ENCODE measurements at regions not wholly inside any gene's neighbourhood (a gene's known extent, or its start where the extent isn't known, plus 50 kb on each side); places are given as distances from the start of the nearest gene placed in this dataset.

- no peaks in the 10 kb centered on the region for H3K9me3 ChIP-seq (ENCODE audit: control insufficient read depth in 2 of 2, low read length in 2 of 2)
- H3K27me3 ChIP-seq (ENCODE audit: control insufficient read depth in 2 of 2, insufficient read depth in 2 of 2, low read length in 2 of 2), result no peaks in the 10 kb centered on the region
- H3K9ac ChIP-seq (ENCODE audit: low read depth in 1 of 2, low read length in 2 of 2), result no peak overlapping the region
- H3K4me3 ChIP-seq (ENCODE audit: low read length in 2 of 2), result no peak overlapping the region
- no peaks in the 10 kb centered on the region for H3K4me1 ChIP-seq (ENCODE audit: control insufficient read depth in 2 of 2, insufficient read depth in 2 of 2, low read length in 2 of 2)
- H3K36me3 ChIP-seq (ENCODE audit: control insufficient read depth in 2 of 2, insufficient read depth in 2 of 2, low read length in 2 of 2), result no peaks in the 10 kb centered on the region
- H3K27ac ChIP-seq (ENCODE audit: low read depth in 2 of 2, low read length in 2 of 2), result no peak overlapping the region
These were observed 492.4 kb downstream of the SUCLA2 start for GRCh38 chr13:47508527-47509228.

DNA sequence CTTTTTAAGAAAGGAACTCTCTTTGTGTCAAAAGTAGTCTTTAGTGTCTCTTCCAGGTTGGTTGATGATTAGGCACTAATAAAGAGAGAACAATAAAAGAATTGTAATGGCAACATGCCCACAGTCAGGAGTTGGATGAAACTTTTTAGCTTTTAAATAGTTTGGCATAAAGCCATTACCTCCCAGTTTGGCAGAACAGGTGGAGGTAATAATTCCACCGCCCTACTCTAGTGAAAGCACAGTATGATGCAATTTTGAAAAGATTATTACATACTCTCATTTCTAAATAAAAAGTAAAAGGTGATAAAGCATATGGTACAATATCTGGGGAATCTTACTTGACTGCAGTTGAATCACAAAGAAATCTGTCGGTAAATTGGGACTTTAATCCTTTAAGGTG, 497.6 kb downstream of the SUCLA2 start:
- Histone ChIP-seq H3K4me1 (ENCODE audit: control insufficient read depth in 2 of 2, insufficient read depth in 2 of 2, low read length in 2 of 2) (no peaks in the 10 kb centered on the region), H3K9me3 (ENCODE audit: control insufficient read depth in 2 of 2, low read length in 2 of 2) (no peaks in the 10 kb centered on the region), H3K27me3 (ENCODE audit: control insufficient read depth in 2 of 2, insufficient read depth in 2 of 2, low read length in 2 of 2) (no peaks in the 10 kb centered on the region), H3K36me3 (ENCODE audit: control insufficient read depth in 2 of 2, insufficient read depth in 2 of 2, low read length in 2 of 2) (no peaks in the 10 kb centered on the region), H3K27ac (ENCODE audit: low read depth in 2 of 2, low read length in 2 of 2) (no peak overlapping the region), H3K4me3 (ENCODE audit: low read length in 2 of 2) (no peak overlapping the region), H3K9ac (ENCODE audit: low read depth in 1 of 2, low read length in 2 of 2) (no peak overlapping the region)

DNA sequence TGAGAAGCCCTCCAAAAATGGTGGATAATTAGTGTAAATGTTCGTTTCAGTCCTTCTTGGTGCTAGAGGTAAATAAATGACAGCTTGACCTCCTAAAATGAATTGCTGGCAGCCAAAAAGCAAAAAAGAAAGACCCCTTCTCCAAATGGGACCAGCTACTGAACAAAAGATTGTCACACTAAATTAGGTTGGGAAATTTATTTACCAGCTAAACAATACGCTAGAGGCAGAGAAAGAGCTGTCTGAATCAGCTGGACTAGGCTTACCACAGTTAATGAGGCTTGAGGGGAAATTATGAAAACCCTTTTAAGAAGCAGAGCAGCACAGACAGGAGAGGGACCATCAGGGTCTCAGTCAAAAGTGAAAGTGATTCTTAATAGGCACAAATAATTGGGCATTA, 498.9 kb downstream of the SUCLA2 start:
- Histone ChIP-seq H3K4me1 (ENCODE audit: control insufficient read depth in 2 of 2, insufficient read depth in 2 of 2, low read length in 2 of 2) (no peaks in the 10 kb centered on the region), H3K4me3 (ENCODE audit: low read length in 2 of 2) (no peak overlapping the region), H3K9ac (ENCODE audit: low read depth in 1 of 2, low read length in 2 of 2) (no peak overlapping the region), H3K27ac (ENCODE audit: low read depth in 2 of 2, low read length in 2 of 2) (no peak overlapping the region), H3K36me3 (ENCODE audit: control insufficient read depth in 2 of 2, insufficient read depth in 2 of 2, low read length in 2 of 2) (no peaks in the 10 kb centered on the region), H3K9me3 (ENCODE audit: control insufficient read depth in 2 of 2, low read length in 2 of 2) (no peaks in the 10 kb centered on the region), H3K27me3 (ENCODE audit: control insufficient read depth in 2 of 2, insufficient read depth in 2 of 2, low read length in 2 of 2) (no peaks in the 10 kb centered on the region)

DNA sequence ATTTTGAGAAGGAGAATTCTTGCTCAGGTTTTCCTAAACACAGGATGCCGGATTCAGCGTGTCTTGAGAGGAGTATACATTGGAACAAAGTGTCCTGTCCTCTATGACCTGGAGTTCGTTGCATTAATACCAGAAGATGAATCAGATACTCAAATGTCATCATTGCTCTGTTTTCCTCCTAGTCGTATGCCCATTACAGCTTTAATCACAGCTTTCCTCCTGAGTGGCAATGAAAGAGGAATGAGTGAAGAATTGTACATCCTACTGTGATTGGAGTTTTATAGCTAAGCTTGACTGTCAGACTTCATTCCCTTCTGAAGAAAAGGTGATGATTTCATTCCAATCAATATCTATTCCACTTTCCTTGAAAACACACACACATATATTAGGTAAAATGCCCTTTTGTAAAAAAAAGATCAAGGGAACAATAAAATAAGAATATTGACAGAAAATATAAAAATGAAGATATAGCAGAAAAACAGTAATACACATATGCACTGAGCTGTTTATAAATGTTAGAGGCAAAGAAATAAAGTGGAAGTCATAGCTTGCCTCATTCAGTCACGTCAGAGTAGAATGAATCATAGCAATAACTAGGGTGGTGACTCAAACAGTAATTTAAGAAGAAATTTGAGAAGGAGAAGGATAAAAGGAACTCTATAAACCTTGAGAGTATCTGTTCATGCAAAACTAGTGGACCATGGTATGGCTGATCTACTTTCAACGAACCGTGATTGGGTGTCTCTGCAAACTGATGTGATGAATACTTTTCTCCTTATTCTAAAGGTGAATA, 501.5 kb downstream of the SUCLA2 start:
- Histone ChIP-seq H3K4me1 (ENCODE audit: control insufficient read depth in 2 of 2, insufficient read depth in 2 of 2, low read length in 2 of 2) (no peaks in the 10 kb centered on the region), H3K27ac (ENCODE audit: low read depth in 2 of 2, low read length in 2 of 2) (no peak overlapping the region), H3K9ac (ENCODE audit: low read depth in 1 of 2, low read length in 2 of 2) (no peak overlapping the region), H3K9me3 (ENCODE audit: control insufficient read depth in 2 of 2, low read length in 2 of 2) (no peaks in the 10 kb centered on the region), H3K36me3 (ENCODE audit: control insufficient read depth in 2 of 2, insufficient read depth in 2 of 2, low read length in 2 of 2) (no peaks in the 10 kb centered on the region), H3K27me3 (ENCODE audit: control insufficient read depth in 2 of 2, insufficient read depth in 2 of 2, low read length in 2 of 2) (no peaks in the 10 kb centered on the region), H3K4me3 (ENCODE audit: low read length in 2 of 2) (no peak overlapping the region)

GRCh38 chr13:47484548-47484947, 516.5 kb downstream of the SUCLA2 start:
- Histone ChIP-seq H3K27me3 (ENCODE audit: control insufficient read depth in 2 of 2, insufficient read depth in 2 of 2, low read length in 2 of 2) (no peaks in the 10 kb centered on the region), H3K9me3 (ENCODE audit: control insufficient read depth in 2 of 2, low read length in 2 of 2) (no peaks in the 10 kb centered on the region), H3K27ac (ENCODE audit: low read depth in 2 of 2, low read length in 2 of 2) (no peak overlapping the region), H3K4me3 (ENCODE audit: low read length in 2 of 2) (no peak overlapping the region), H3K9ac (ENCODE audit: low read depth in 1 of 2, low read length in 2 of 2) (no peak overlapping the region), H3K36me3 (ENCODE audit: control insufficient read depth in 2 of 2, insufficient read depth in 2 of 2, low read length in 2 of 2) (no peaks in the 10 kb centered on the region), H3K4me1 (ENCODE audit: control insufficient read depth in 2 of 2, insufficient read depth in 2 of 2, low read length in 2 of 2) (no peaks in the 10 kb centered on the region)

DNA sequence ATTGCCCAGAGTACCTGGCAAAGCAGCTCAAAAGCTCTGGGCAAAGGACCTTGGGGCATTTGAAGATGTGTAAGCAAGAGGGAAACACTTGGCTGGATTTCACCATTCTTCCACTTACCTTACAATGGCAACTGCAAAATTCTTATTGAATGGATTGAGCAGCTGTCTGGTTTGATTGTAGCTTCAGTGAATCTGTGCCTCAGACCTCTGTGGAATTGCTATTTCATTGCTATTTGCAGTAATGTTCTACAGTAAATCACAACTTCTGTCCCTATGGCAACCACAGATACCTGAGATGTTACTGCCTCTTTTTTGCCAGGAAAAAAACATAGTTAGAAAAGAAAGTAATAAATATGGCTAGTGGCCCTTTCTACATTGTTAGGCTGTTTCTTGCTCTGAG, 519.5 kb downstream of the SUCLA2 start:
- Histone ChIP-seq H3K9me3 (ENCODE audit: control insufficient read depth in 2 of 2, low read length in 2 of 2) (no peaks in the 10 kb centered on the region), H3K27me3 (ENCODE audit: control insufficient read depth in 2 of 2, insufficient read depth in 2 of 2, low read length in 2 of 2) (no peaks in the 10 kb centered on the region), H3K9ac (ENCODE audit: low read depth in 1 of 2, low read length in 2 of 2) (no peak overlapping the region), H3K36me3 (ENCODE audit: control insufficient read depth in 2 of 2, insufficient read depth in 2 of 2, low read length in 2 of 2) (no peaks in the 10 kb centered on the region), H3K4me3 (ENCODE audit: low read length in 2 of 2) (no peak overlapping the region), H3K4me1 (ENCODE audit: control insufficient read depth in 2 of 2, insufficient read depth in 2 of 2, low read length in 2 of 2) (no peaks in the 10 kb centered on the region), H3K27ac (ENCODE audit: low read depth in 2 of 2, low read length in 2 of 2) (no peak overlapping the region)

GRCh38 chr13:47480951-47481350, 520.1 kb downstream of the SUCLA2 start:
- H3K9ac ChIP-seq (ENCODE audit: low read depth in 1 of 2, low read length in 2 of 2), result no peak overlapping the region
- no peak overlapping the region for H3K4me3 ChIP-seq (ENCODE audit: low read length in 2 of 2)

GRCh38 chr13:47480121-47480520, 521.0 kb downstream of the SUCLA2 start:
- Histone ChIP-seq H3K4me3 (ENCODE audit: low read length in 2 of 2) (no peak overlapping the region), H3K9me3 (ENCODE audit: control insufficient read depth in 2 of 2, low read length in 2 of 2) (no peaks in the 10 kb centered on the region), H3K27ac (ENCODE audit: low read depth in 2 of 2, low read length in 2 of 2) (no peak overlapping the region), H3K4me1 (ENCODE audit: control insufficient read depth in 2 of 2, insufficient read depth in 2 of 2, low read length in 2 of 2) (no peaks in the 10 kb centered on the region), H3K36me3 (ENCODE audit: control insufficient read depth in 2 of 2, insufficient read depth in 2 of 2, low read length in 2 of 2) (no peaks in the 10 kb centered on the region), H3K9ac (ENCODE audit: low read depth in 1 of 2, low read length in 2 of 2) (no peak overlapping the region), H3K27me3 (ENCODE audit: control insufficient read depth in 2 of 2, insufficient read depth in 2 of 2, low read length in 2 of 2) (no peaks in the 10 kb centered on the region)

More at GRCh38 chr13:47480951-47481350, 520.1 kb downstream of the SUCLA2 start:
- Histone ChIP-seq H3K36me3 (ENCODE audit: control insufficient read depth in 2 of 2, insufficient read depth in 2 of 2, low read length in 2 of 2) (no peaks in the 10 kb centered on the region), H3K27ac (ENCODE audit: low read depth in 2 of 2, low read length in 2 of 2) (no peak overlapping the region), H3K27me3 (ENCODE audit: control insufficient read depth in 2 of 2, insufficient read depth in 2 of 2, low read length in 2 of 2) (no peaks in the 10 kb centered on the region), H3K9me3 (ENCODE audit: control insufficient read depth in 2 of 2, low read length in 2 of 2) (no peaks in the 10 kb centered on the region), H3K4me1 (ENCODE audit: control insufficient read depth in 2 of 2, insufficient read depth in 2 of 2, low read length in 2 of 2) (no peaks in the 10 kb centered on the region)

- Histone ChIP-seq H3K9ac (ENCODE audit: low read depth in 1 of 2, low read length in 2 of 2) (no peak overlapping the region), H3K9me3 (ENCODE audit: control insufficient read depth in 2 of 2, low read length in 2 of 2) (no peaks in the 10 kb centered on the region), H3K4me3 (ENCODE audit: low read length in 2 of 2) (no peak overlapping the region), H3K36me3 (ENCODE audit: control insufficient read depth in 2 of 2, insufficient read depth in 2 of 2, low read length in 2 of 2) (no peaks in the 10 kb centered on the region), H3K27ac (ENCODE audit: low read depth in 2 of 2, low read length in 2 of 2) (no peak overlapping the region), H3K27me3 (ENCODE audit: control insufficient read depth in 2 of 2, insufficient read depth in 2 of 2, low read length in 2 of 2) (no peaks in the 10 kb centered on the region), H3K4me1 (ENCODE audit: control insufficient read depth in 2 of 2, insufficient read depth in 2 of 2, low read length in 2 of 2) (no peaks in the 10 kb centered on the region)
These were observed 522.1 kb downstream of the SUCLA2 start for GRCh38 chr13:47478985-47479384.

- Histone ChIP-seq H3K9ac (ENCODE audit: low read depth in 1 of 2, low read length in 2 of 2) (no peak overlapping the region), H3K36me3 (ENCODE audit: control insufficient read depth in 2 of 2, insufficient read depth in 2 of 2, low read length in 2 of 2) (no peaks in the 10 kb centered on the region), H3K9me3 (ENCODE audit: control insufficient read depth in 2 of 2, low read length in 2 of 2) (peaks cover 0 to 3% of the 10 kb centered on the region in 2 donors), H3K27ac (ENCODE audit: low read depth in 2 of 2, low read length in 2 of 2) (no peak overlapping the region), H3K4me3 (ENCODE audit: low read length in 2 of 2) (no peak overlapping the region), H3K27me3 (ENCODE audit: control insufficient read depth in 2 of 2, insufficient read depth in 2 of 2, low read length in 2 of 2) (no peaks in the 10 kb centered on the region), H3K4me1 (ENCODE audit: control insufficient read depth in 2 of 2, insufficient read depth in 2 of 2, low read length in 2 of 2) (no peaks in the 10 kb centered on the region)
These were observed 525.6 kb downstream of the SUCLA2 start for GRCh38 chr13:47475441-47475948.
